AG08396 (cell line): ENCODE measurements at regions not wholly inside any gene's neighbourhood (a gene's known extent, or its start where the extent isn't known, plus 50 kb on each side); places are given as distances from the start of the nearest gene placed in this dataset.
A peak's percentile ranks its signal among the peaks of the same experiment; 100 is the strongest.

Experiments used
- DNase-seq: peaks from one replicate; pipeline ENCODE4 v3.0.0; 2012; ENCODE audit warnings: low spot score, mixed read lengths

- DNase-seq, result no peak
Observed at GRCh38 chr19:28022506-28022905, 1190.4 kb downstream of the UQCRFS1 start.

GRCh38 chr19:28021259-28022185, 1191.4 kb downstream of the UQCRFS1 start:
- no peak for DNase-seq

GRCh38 chr19:28020619-28021258, 1192.2 kb downstream of the UQCRFS1 start:
- no peak for DNase-seq

- no peak for DNase-seq
Observed at GRCh38 chr19:28019901-28020300, 1193.0 kb downstream of the UQCRFS1 start.

GRCh38 chr19:28019371-28019770, 1193.6 kb downstream of the UQCRFS1 start:
- DNase-seq, result no peak

- DNase-seq, result no peak
Observed at GRCh38 chr19:28018499-28018898, 1194.5 kb downstream of the UQCRFS1 start.

GRCh38 chr19:28014615-28015405, 1198.1 kb downstream of the UQCRFS1 start:
- no peak for DNase-seq

- no peak for DNase-seq
Observed at GRCh38 chr19:28012361-28012760, 1200.6 kb downstream of the UQCRFS1 start.

- no peak for DNase-seq
Observed at GRCh38 chr19:28010656-28011055, 1202.3 kb downstream of the UQCRFS1 start.

- DNase-seq, result no peak
Observed at GRCh38 chr19:28009696-28010095, 1203.3 kb downstream of the UQCRFS1 start.

GRCh38 chr19:28008695-28009094, 1204.3 kb downstream of the UQCRFS1 start:
- no peak for DNase-seq

GRCh38 chr19:28003543-28003942, 1209.4 kb downstream of the UQCRFS1 start:
- no peak for DNase-seq

GRCh38 chr19:27997069-27997468, 1215.9 kb downstream of the UQCRFS1 start:
- DNase-seq, result no peak

- no peak for DNase-seq
Observed at GRCh38 chr19:27993619-27994570, 1219.1 kb downstream of the UQCRFS1 start.

GRCh38 chr19:27986299-27986698, 1226.7 kb downstream of the UQCRFS1 start:
- no peak for DNase-seq

GRCh38 chr19:27975419-27976005, 1237.4 kb downstream of the UQCRFS1 start:
- no peak for DNase-seq

GRCh38 chr19:27974082-27974513, 1238.9 kb downstream of the UQCRFS1 start:
- no peak for DNase-seq

- peak; percentile 29 for DNase-seq
Observed at GRCh38 chr19:27972291-27973040, 1240.5 kb downstream of the UQCRFS1 start.

GRCh38 chr19:27971869-27972268, 1241.1 kb downstream of the UQCRFS1 start:
- DNase-seq, result no peak

- DNase-seq, result peak; percentile 12
Observed at GRCh38 chr19:27971071-27971470, 1241.9 kb downstream of the UQCRFS1 start.
